Thyroid gland (tissue), 4 donors: ENCODE measurements at regions not wholly inside any gene's neighbourhood (a gene's known extent, or its start where the extent isn't known, plus 50 kb on each side); places are given as distances from the start of the nearest gene placed in this dataset.

Source experiments
- CTCF ChIP-seq, 6 experiments: fragments of 200-600 bp in 3 of 6; fragments of 450-650 bp in 3 of 6; sonication (generic) in 3 of 6; IDR thresholded peaks; one replicate each; pipeline ENCODE4 v1.5.1; 2016 to 2019; ENCODE audit warnings: antibody characterized with exemption in 6 of 6, mild to moderate bottlenecking in 2 of 6, inconsistent platforms in 1 of 6, moderate library complexity in 1 of 6
- POLR2A ChIP-seq, 2 donors: fragments of 450-650 bp; IDR thresholded peaks; one replicate each; pipeline ENCODE4 v1.6.1; 2017; ENCODE audit warnings: antibody characterized with exemption in 2 of 2, mild to moderate bottlenecking in 2 of 2, moderate library complexity in 1 of 2

- no peak for TF ChIP-seq CTCF (IDR thresholded peaks at IDR 0.05)
- no peak for TF ChIP-seq POLR2A (IDR thresholded peaks at IDR 0.05)
Measured at GRCh38 chr22:47759909-47760308, 997.5 kb downstream of the TBC1D22A start.
